Astrocyte of the cerebellum (primary cell): ENCODE measurements at regions not wholly inside any gene's neighbourhood (a gene's known extent, or its start where the extent isn't known, plus 50 kb on each side); places are given as distances from the start of the nearest gene placed in this dataset.
"Not testable (repeated sequence)": the region's sequence is repeated elsewhere in the genome, so short reads cannot be mapped to it uniquely, and the experiment has no call there.

ENCODE experiments used
- DNase-seq: peaks from one replicate; pipeline ENCODE4 v3.0.0-alpha.2; 2011; ENCODE audit warnings: low read depth
- H3K4me3 ChIP-seq: 2 replicates; pipeline ENCODE4 v1.5.1; 2011; ENCODE audit warnings: mild to moderate bottlenecking, low read depth, low read length, moderate library complexity
- in situ Hi-C: cut with HindIII; loops from 2 replicates; pipeline ENCODE4 v1.10.0; 2017; ENCODE audit warnings: low sequenced_read_pairs

DNA sequence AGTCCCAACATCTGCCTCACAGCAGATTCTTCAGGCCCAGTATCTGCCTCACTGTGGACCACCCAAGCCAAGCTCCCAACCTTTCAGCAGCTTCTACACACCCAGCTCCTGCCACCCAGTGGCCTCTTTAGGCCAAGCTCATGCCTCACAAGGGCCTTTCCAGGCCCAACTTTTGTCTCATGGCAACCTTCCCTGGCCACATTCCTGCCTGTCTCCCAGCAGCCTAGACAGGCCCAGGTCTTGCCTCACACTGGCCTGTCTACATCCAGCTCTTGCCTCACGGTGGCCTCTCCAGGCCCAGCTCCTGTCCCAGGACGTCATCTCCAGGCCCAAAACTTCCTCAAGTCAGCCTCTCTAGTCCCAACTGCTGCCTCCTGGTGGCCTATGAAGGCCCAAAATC, 65.0 kb downstream of the CCDC201 start:
- H3K4me3 ChIP-seq, in situ Hi-C loops, DNase-seq: not testable (repeated sequence)

- H3K4me3 ChIP-seq, DNase-seq, in situ Hi-C loops: not testable (repeated sequence)
Measured at GRCh38 chr7:45802214-45802613, 70.7 kb downstream of the CCDC201 start.

DNA sequence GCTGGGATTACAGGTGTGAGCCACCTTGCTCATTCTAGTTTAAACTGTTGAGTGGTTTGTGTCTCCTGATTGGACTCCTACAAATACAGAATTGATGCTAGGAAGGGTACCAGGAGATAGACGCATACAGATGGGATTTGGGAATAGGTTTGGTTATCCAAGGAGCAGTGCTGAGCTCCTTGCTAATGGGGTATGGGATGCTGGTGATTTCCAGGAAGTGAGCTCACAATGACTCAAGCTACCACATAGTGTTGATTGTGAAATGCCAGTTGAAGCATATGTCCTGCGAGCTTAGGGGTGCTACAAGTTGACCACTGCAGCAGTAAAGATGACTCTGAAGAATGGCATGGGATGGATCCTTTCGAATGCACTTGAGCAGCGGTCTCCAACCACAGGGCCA, 75.6 kb downstream of the CCDC201 start:
- in situ Hi-C loops, H3K4me3 ChIP-seq: not testable (repeated sequence)
- peak; percentile 12 for DNase-seq

GRCh38 chr7:45789641-45790040, 83.2 kb downstream of the CCDC201 start:
- in situ Hi-C loops, DNase-seq, H3K4me3 ChIP-seq: not testable (repeated sequence)

DNA sequence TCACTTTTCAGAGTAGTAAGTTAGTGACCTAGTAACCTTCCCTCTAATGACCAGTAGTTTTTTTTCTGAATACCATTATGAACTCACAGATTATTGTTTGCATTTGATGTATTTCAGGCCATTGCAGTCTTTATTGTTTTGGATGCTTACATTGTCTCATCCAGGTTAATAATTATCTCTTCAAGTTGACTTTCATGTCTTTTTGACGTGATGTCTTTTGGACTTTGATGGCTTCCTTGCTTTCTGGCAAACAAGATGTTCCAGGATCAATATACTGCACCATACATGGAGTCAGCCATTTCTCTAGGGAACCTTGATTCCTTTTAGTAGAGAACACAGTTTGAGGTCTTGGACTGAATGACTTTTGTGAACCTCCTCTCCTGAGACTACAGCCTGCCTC, 87.2 kb downstream of the CCDC201 start:
- in situ Hi-C loops, DNase-seq, H3K4me3 ChIP-seq: not testable (repeated sequence)

GRCh38 chr7:45784775-45785174, 88.1 kb downstream of the CCDC201 start:
- DNase-seq, H3K4me3 ChIP-seq, in situ Hi-C loops: not testable (repeated sequence)
